ENCODE measurements at regions not wholly inside any gene's neighbourhood (a gene's known extent, or its start where the extent isn't known, plus 50 kb on each side); places are given as distances from the start of the nearest gene placed in this dataset.

GRCh38 chr1:177366091-177366490 is 195.3 kb downstream of the BRINP2 start:
- BruUV-seq (replicated peaks) = no TSS peak
- Histone ChIP-seq H3K27ac (ENCODE audit: extremely low read length, insufficient read depth, low read length) (no peak overlapping the region), H3K4me3 (replicated peaks in 1 of 3; ENCODE audit: insufficient read depth in 1 of 3, low read depth in 2 of 3, low read length in 3 of 3) (no peak overlapping the region), H3K4me1 (ENCODE audit: insufficient read depth, low read length) (no peaks in the 10 kb centered on the region), H3K9me3 (ENCODE audit: low read length) (no peaks in the 10 kb centered on the region), H3K36me3 (replicated peaks in 1 of 2; ENCODE audit: control insufficient read depth in 1 of 2, insufficient read depth in 2 of 2, low read length in 2 of 2) (no peaks in the 10 kb centered on the region), H2AFZ (ENCODE audit: low read length) (no peak overlapping the region), H3K9ac (ENCODE audit: insufficient read depth, low read depth, low read length) (no peak overlapping the region), H3K4me2 (ENCODE audit: low read depth, low read length) (no peak overlapping the region), H4K20me1 (ENCODE audit: insufficient read depth, low read length) (no peaks in the 10 kb centered on the region), H3K27me3 (ENCODE audit: control insufficient read depth in 1 of 2, insufficient read depth in 2 of 2, low read length in 2 of 2) (no peaks in the 10 kb centered on the region), H3K79me2 (ENCODE audit: insufficient read depth, low read length) (no peaks in the 10 kb centered on the region)
- TF ChIP-seq ZNF878 (CRISPR knock-in tag; IDR thresholded peaks at IDR 0.05) (no peak), DRAP1 (CRISPR knock-in tag; IDR thresholded peaks at IDR 0.05) (no peak), HOXA5 (CRISPR knock-in tag; IDR thresholded peaks at IDR 0.05) (no peak), SMAD1 (CRISPR knock-in tag; IDR thresholded peaks at IDR 0.05; ENCODE audit: borderline replicate concordance, low read depth) (no peak), HMGXB4 (CRISPR knock-in tag; IDR thresholded peaks at IDR 0.05; ENCODE audit: borderline replicate concordance in 1 of 2, low read depth in 1 of 2) (no peak)
- ATAC-seq (no peak), DNase-seq (ENCODE audit: low spot score) (no peak), FAIRE-seq (no peak)
- ChIA-PET POLR2A (no interaction called here), CTCF (ENCODE audit: low intra/inter-chr PET ratio, low total read pairs) (no interaction called here)
- in situ Hi-C loops (cut with HindIII; ENCODE audit: extremely low pct_ligation_motif_present, low pct_unique_long_range_greater_than_20kb) = no loop called here
- intact Hi-C loops (cut with micrococcal nuclease; ENCODE audit: unreplicated experiment) = no loop called here
- 0% methylated on average over 2 of the region's 2 CpGs for WGBS (ENCODE audit: low lambda C conversion rate)

DNA sequence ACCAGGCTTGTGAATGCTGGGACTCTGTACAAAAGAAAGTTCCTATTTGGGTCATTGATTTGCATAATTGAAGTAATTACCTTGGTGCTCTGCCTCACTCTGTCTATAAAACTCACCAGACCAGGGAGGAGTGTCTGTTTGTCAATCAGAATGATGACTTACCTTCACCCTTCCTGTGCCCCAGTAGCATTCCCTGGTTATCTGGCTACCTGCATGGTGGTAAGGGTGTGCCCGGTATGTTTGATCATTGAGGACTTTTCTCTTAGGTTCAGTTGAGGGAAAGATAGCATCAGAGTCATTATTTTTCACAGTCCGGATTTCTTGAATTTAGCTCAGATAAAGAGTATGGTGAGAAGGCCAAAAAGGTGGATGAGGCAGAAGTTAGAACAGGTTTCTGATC is 190.0 kb downstream of the BRINP2 start:
- Histone ChIP-seq H3K79me2 (ENCODE audit: insufficient read depth, low read length) (no peaks in the 10 kb centered on the region), H4K20me1 (ENCODE audit: insufficient read depth, low read length) (no peaks in the 10 kb centered on the region), H3K9me3 (ENCODE audit: low read length) (no peaks in the 10 kb centered on the region), H3K4me1 (ENCODE audit: insufficient read depth, low read length) (no peaks in the 10 kb centered on the region), H3K4me3 (replicated peaks in 1 of 3; ENCODE audit: insufficient read depth in 1 of 3, low read depth in 2 of 3, low read length in 3 of 3) (no peak overlapping the region), H3K9ac (ENCODE audit: insufficient read depth, low read depth, low read length) (no peak overlapping the region), H2AFZ (ENCODE audit: low read length) (no peak overlapping the region), H3K27ac (ENCODE audit: extremely low read length, insufficient read depth, low read length) (no peak overlapping the region), H3K27me3 (ENCODE audit: control insufficient read depth in 1 of 2, insufficient read depth in 2 of 2, low read length in 2 of 2) (no peaks in the 10 kb centered on the region), H3K4me2 (ENCODE audit: low read depth, low read length) (no peak overlapping the region), H3K36me3 (replicated peaks in 1 of 2; ENCODE audit: control insufficient read depth in 1 of 2, insufficient read depth in 2 of 2, low read length in 2 of 2) (no peaks in the 10 kb centered on the region)
- DNase-seq (ENCODE audit: low spot score) = no peak
- in situ Hi-C loops (cut with HindIII; ENCODE audit: extremely low pct_ligation_motif_present, low pct_unique_long_range_greater_than_20kb) = no loop called here
- BruUV-seq (replicated peaks) = no TSS peak
- FAIRE-seq = no peak
- no peak for ATAC-seq
- intact Hi-C loops (cut with micrococcal nuclease; ENCODE audit: unreplicated experiment) = no loop called here
- 20% methylated on average over 2 of the region's 2 CpGs for WGBS (ENCODE audit: low lambda C conversion rate)
- CTCF ChIA-PET (ENCODE audit: low intra/inter-chr PET ratio, low total read pairs) = no interaction called here
- POLR2A ChIA-PET = no interaction called here
- TF ChIP-seq HDAC2 (CRISPR knock-in tag; IDR thresholded peaks at IDR 0.05) = no peak
- TF ChIP-seq MLX (CRISPR knock-in tag; IDR thresholded peaks at IDR 0.05) = no peak
- TF ChIP-seq ZSCAN20 (CRISPR knock-in tag; IDR thresholded peaks at IDR 0.05; ENCODE audit: borderline replicate concordance) = no peak
- TF ChIP-seq ZMYM3 (CRISPR knock-in tag; IDR thresholded peaks at IDR 0.05) = no peak
- no peak for TF ChIP-seq U2AF2 (IDR thresholded peaks at IDR 0.05; ENCODE audit: low read depth, low read length)
- TF ChIP-seq NONO (IDR thresholded peaks at IDR 0.05) = no peak
- TF ChIP-seq NONO (CRISPR knock-in tag; conservative IDR thresholded peaks at IDR 0.05) = no peak
- TF ChIP-seq, protein P1, sequence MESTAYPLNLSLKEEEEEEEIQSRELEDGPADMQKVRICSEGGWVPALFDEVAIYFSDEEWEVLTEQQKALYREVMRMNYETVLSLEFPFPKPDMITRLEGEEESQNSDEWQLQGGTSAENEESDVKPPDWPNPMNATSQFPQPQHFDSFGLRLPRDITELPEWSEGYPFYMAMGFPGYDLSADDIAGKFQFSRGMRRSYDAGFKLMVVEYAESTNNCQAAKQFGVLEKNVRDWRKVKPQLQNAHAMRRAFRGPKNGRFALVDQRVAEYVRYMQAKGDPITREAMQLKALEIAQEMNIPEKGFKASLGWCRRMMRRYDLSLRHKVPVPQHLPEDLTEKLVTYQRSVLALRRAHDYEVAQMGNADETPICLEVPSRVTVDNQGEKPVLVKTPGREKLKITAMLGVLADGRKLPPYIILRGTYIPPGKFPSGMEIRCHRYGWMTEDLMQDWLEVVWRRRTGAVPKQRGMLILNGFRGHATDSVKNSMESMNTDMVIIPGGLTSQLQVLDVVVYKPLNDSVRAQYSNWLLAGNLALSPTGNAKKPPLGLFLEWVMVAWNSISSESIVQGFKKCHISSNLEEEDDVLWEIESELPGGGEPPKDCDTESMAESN (CRISPR knock-in tag; conservative IDR thresholded peaks at IDR 0.05) = no peak
- TF ChIP-seq ZKSCAN1 (IDR thresholded peaks at IDR 0.05; ENCODE audit: low read length) = no peak
- TF ChIP-seq ZNF224 (CRISPR knock-in tag; IDR thresholded peaks at IDR 0.05) = no peak
- no peak for TF ChIP-seq ZNF564 (CRISPR knock-in tag; IDR thresholded peaks at IDR 0.05)
- no peak for TF ChIP-seq MED13 (CRISPR knock-in tag; IDR thresholded peaks at IDR 0.05)

Measured in HepG2 (cell line).